Transverse colon (tissue), 3 donors: ENCODE measurements at regions not wholly inside any gene's neighbourhood (a gene's known extent, or its start where the extent isn't known, plus 50 kb on each side); places are given as distances from the start of the nearest gene placed in this dataset.

Experiments
- POLR2A ChIP-seq: fragments of 450-650 bp; IDR thresholded peaks from one replicate; pipeline ENCODE4 v1.6.1; 2016; ENCODE audit warnings: antibody characterized with exemption, mild to moderate bottlenecking, moderate library complexity
- TF ChIP-seq, protein P1 (sequence below), 5 experiments: fragments of 200-600 bp in 3 of 5; fragments of 450-650 bp in 2 of 5; sonication (generic) in 3 of 5; IDR thresholded peaks; 1 replicate in 2 of 5; 2 replicates in 3 of 5; pipeline ENCODE4 v1.5.1; 2016 to 2017; ENCODE audit warnings: antibody characterized with exemption in 5 of 5, inconsistent platforms in 3 of 5, mild to moderate bottlenecking in 2 of 5, moderate library complexity in 1 of 5

- no peak for TF ChIP-seq POLR2A
- TF ChIP-seq, protein P1, sequence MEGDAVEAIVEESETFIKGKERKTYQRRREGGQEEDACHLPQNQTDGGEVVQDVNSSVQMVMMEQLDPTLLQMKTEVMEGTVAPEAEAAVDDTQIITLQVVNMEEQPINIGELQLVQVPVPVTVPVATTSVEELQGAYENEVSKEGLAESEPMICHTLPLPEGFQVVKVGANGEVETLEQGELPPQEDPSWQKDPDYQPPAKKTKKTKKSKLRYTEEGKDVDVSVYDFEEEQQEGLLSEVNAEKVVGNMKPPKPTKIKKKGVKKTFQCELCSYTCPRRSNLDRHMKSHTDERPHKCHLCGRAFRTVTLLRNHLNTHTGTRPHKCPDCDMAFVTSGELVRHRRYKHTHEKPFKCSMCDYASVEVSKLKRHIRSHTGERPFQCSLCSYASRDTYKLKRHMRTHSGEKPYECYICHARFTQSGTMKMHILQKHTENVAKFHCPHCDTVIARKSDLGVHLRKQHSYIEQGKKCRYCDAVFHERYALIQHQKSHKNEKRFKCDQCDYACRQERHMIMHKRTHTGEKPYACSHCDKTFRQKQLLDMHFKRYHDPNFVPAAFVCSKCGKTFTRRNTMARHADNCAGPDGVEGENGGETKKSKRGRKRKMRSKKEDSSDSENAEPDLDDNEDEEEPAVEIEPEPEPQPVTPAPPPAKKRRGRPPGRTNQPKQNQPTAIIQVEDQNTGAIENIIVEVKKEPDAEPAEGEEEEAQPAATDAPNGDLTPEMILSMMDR (IDR thresholded peaks at IDR 0.05), result no peak
Measured at GRCh38 chr11:116697011-116697410, 75.8 kb downstream of the BUD13 start.
